Adrenal gland (tissue), 5 donors: ENCODE measurements at regions not wholly inside any gene's neighbourhood (a gene's known extent, or its start where the extent isn't known, plus 50 kb on each side); places are given as distances from the start of the nearest gene placed in this dataset.

Experiments
- POLR2A ChIP-seq, 2 donors: fragments of 450-650 bp; IDR thresholded peaks; one replicate each; pipeline ENCODE4 v1.6.1; 2017; ENCODE audit warnings: antibody characterized with exemption in 2 of 2, mild to moderate bottlenecking in 2 of 2, moderate library complexity in 1 of 2
- TF ChIP-seq, protein P1 (sequence below), 6 experiments: fragments of 450-650 bp in 4 of 6; fragments of 200-600 bp in 2 of 6; sonication (generic) in 1 of 6; IDR thresholded peaks; 1 replicate in 5 of 6; 2 replicates in 1 of 6; pipeline versions ENCODE4 v1.5.1 to v1.8.0; 2016 to 2021; ENCODE audit warnings: antibody characterized with exemption in 6 of 6, mild to moderate bottlenecking in 2 of 6, moderate library complexity in 1 of 6
- donor health status: DM: no; HTN: no; CAD: no.

DNA sequence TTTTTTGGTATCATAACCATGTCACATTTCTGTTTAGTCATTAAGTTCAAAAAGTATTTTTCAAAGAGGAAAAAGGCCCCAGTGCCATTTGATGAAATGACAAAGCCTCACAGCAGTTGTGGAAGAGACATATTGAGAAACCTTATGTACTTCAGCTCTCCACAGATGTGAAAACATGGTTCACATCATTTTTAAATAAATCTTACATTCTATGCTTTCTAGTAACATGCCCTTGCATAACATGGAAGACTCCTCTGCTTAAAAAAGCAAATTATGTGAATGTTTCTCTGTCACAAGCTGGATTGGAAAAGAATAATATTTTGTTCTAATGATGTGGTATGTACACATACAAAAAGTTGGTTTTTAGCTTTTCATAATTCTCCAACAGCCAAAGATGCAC is 934.1 kb downstream of the NLGN4Y start:
- TF ChIP-seq, protein P1, sequence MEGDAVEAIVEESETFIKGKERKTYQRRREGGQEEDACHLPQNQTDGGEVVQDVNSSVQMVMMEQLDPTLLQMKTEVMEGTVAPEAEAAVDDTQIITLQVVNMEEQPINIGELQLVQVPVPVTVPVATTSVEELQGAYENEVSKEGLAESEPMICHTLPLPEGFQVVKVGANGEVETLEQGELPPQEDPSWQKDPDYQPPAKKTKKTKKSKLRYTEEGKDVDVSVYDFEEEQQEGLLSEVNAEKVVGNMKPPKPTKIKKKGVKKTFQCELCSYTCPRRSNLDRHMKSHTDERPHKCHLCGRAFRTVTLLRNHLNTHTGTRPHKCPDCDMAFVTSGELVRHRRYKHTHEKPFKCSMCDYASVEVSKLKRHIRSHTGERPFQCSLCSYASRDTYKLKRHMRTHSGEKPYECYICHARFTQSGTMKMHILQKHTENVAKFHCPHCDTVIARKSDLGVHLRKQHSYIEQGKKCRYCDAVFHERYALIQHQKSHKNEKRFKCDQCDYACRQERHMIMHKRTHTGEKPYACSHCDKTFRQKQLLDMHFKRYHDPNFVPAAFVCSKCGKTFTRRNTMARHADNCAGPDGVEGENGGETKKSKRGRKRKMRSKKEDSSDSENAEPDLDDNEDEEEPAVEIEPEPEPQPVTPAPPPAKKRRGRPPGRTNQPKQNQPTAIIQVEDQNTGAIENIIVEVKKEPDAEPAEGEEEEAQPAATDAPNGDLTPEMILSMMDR (IDR thresholded peaks at IDR 0.05): no peak
- TF ChIP-seq POLR2A (IDR thresholded peaks at IDR 0.05): no peak
